A549 (cell line): ENCODE measurements at regions not wholly inside any gene's neighbourhood (a gene's known extent, or its start where the extent isn't known, plus 50 kb on each side); places are given as distances from the start of the nearest gene placed in this dataset.

Experiments
- ATAC-seq, 2 experiments: fragments of 200-7000 bp in 1 of 2; fragments of >200 bp in 1 of 2; cut with Nextera tagmentation in 1 of 2; cut with Tn5 transposase in 1 of 2; 3 replicates each; pipeline versions ENCODE4 v1.8.0 to v1.9.1; 2018 to 2020; ENCODE audit warnings: mild to moderate bottlenecking in 1 of 2, moderate library complexity in 1 of 2
- CTCF ChIA-PET: fragments of 300-600 bp; sonication (Branson Sonifier 250); formaldehyde crosslinking; extraction: SDS; loops from one replicate; lab custom pipeline; 2021; ENCODE audit warnings: antibody characterized with exemption, inconsistent platforms; lab: Yijun Ruan, JAX
- POLR2A ChIA-PET: fragments of 350-600 bp; formaldehyde crosslinking; extraction: SDS; loops from one replicate; lab custom pipeline; 2021; ENCODE audit warnings: antibody characterized with exemption, inconsistent platforms; lab: Yijun Ruan, JAX
- DNase-seq, 2 experiments: peaks; one replicate each; pipeline versions ENCODE4 v3.0.0 to v3.0.0-alpha.2; 2011 to 2016; ENCODE audit warnings: low read depth in 1 of 2, low spot score in 1 of 2
- FAIRE-seq: peaks from 2 replicates; lab custom pipeline; 2011; peaks lifted over from hg19 to GRCh38; lab: Jason Lieb, UNC
- H3K27ac ChIP-seq, 2 experiments: fragments of >200 bp; sonication (Bioruptor Twin); formaldehyde crosslinking; 3 replicates each; pipeline ENCODE4 v1.5.1; 2016 to 2017
- H3K4me1 ChIP-seq: fragments of >200 bp; sonication (Bioruptor Twin); formaldehyde crosslinking; 3 replicates; pipeline ENCODE4 v1.6.1; 2016
- H3K4me2 ChIP-seq: fragments of >200 bp; sonication (Bioruptor Twin); formaldehyde crosslinking; 3 replicates; pipeline ENCODE4 v1.6.1; 2016
- H3K4me3 ChIP-seq: fragments of >200 bp; sonication (Bioruptor Twin); formaldehyde crosslinking; 3 replicates; pipeline ENCODE4 v1.5.1; 2016
- H3K9me3 ChIP-seq: fragments of >200 bp; sonication (Bioruptor Twin); formaldehyde crosslinking; 3 replicates; pipeline ENCODE4 v1.6.1; 2016
- BCL3 ChIP-seq: fragments of >200 bp; sonication (Bioruptor Twin); formaldehyde crosslinking; IDR thresholded peaks from 3 replicates; pipeline ENCODE4 v1.6.1; 2016
- CBX2 ChIP-seq: fragments of 200-600 bp; sonication (generic); IDR thresholded peaks from 2 replicates; pipeline ENCODE4 v1.6.1; 2016; ENCODE audit warnings: low read depth, mild to moderate bottlenecking, borderline replicate concordance
- CHD2 ChIP-seq: fragments of 150-350 bp; IDR thresholded peaks from 2 replicates; pipeline ENCODE4 v1.6.1; 2014; ENCODE audit warnings: low read length; ENCODE audit not compliant: partially characterized antibody
- EHF ChIP-seq: fragments of 250-450 bp; sonication (Bioruptor Pico); IDR thresholded peaks from 2 replicates; pipeline ENCODE4 v1.5.0; 2020; ENCODE audit warnings: mild to moderate bottlenecking
- EHMT2 ChIP-seq: fragments of 200-600 bp; sonication (generic); IDR thresholded peaks from 2 replicates; pipeline ENCODE4 v1.6.1; 2016; ENCODE audit warnings: antibody characterized with exemption, low read depth, mild to moderate bottlenecking, moderate library complexity
- ESRRA ChIP-seq: fragments of 150-350 bp; IDR thresholded peaks from 2 replicates; pipeline ENCODE4 v1.6.1; 2014; ENCODE audit warnings: mild to moderate bottlenecking, low read length, borderline replicate concordance
- FOSB ChIP-seq: fragments of 250-450 bp; sonication (Bioruptor Pico); IDR thresholded peaks from 2 replicates; pipeline ENCODE4 v1.5.0; 2020; ENCODE audit warnings: mild to moderate bottlenecking, moderate library complexity
- FOSL2 ChIP-seq, 2 experiments: fragments of 450-650 bp in 1 of 2; fragments of >200 bp in 1 of 2; sonication (Bioruptor Twin) in 1 of 2; formaldehyde crosslinking; IDR thresholded peaks; 2 replicates each; pipeline versions ENCODE4 v1.5.0 to v1.6.1; 2016 to 2020; ENCODE audit warnings: mild to moderate bottlenecking in 1 of 2, moderate library complexity in 1 of 2
- GATA3 ChIP-seq: IDR thresholded peaks from 2 replicates; pipeline ENCODE4 v1.6.1; 2012; ENCODE audit warnings: borderline replicate concordance
- HOXB13 ChIP-seq: fragments of 250-450 bp; sonication (Bioruptor Pico); IDR thresholded peaks from 2 replicates; pipeline ENCODE4 v1.5.0; 2020; ENCODE audit warnings: low read depth, mild to moderate bottlenecking, moderate library complexity
- HOXB5 ChIP-seq: fragments of 250-450 bp; sonication (Bioruptor Pico); IDR thresholded peaks from 2 replicates; pipeline ENCODE4 v1.5.0; 2020; ENCODE audit warnings: mild to moderate bottlenecking, moderate library complexity
- KDM5A ChIP-seq: fragments of 200-600 bp; sonication (generic); IDR thresholded peaks from 2 replicates; pipeline ENCODE4 v1.6.1; 2016; ENCODE audit warnings: antibody characterized with exemption, mild to moderate bottlenecking
- POLR2AphosphoS2 ChIP-seq: conservative IDR thresholded peaks from 2 replicates; pipeline ENCODE4 v1.6.1; 2012; ENCODE audit warnings: low read length, improper control_type of control experiment, inconsistent platforms
- RFX5 ChIP-seq: fragments of 450-650 bp; IDR thresholded peaks from 2 replicates; pipeline ENCODE4 v1.7.1; 2014; ENCODE audit warnings: antibody characterized with exemption, mild to moderate bottlenecking, moderate library complexity
- TFCP2L1 ChIP-seq: fragments of 250-450 bp; sonication (Bioruptor Pico); IDR thresholded peaks from 2 replicates; pipeline ENCODE4 v1.5.0; 2021; ENCODE audit warnings: mild to moderate bottlenecking
- ZC3H11A ChIP-seq: fragments of 450-650 bp; IDR thresholded peaks from 2 replicates; pipeline ENCODE4 v1.6.1; 2014; ENCODE audit warnings: antibody characterized with exemption, mild to moderate bottlenecking
- ZFP36 ChIP-seq: fragments of 450-650 bp; IDR thresholded peaks from 2 replicates; pipeline ENCODE4 v1.6.1; 2014; ENCODE audit warnings: borderline replicate concordance; ENCODE audit not compliant: partially characterized antibody
- WGBS: methylation state at CpG from one replicate; pipeline ENCODE4 v1.1.6; 2017; ENCODE audit errors: missing lambda C conversion rate; 5-methylcytosine and 5-hydroxymethylcytosine counted together
- TF ChIP-seq, protein P1 (sequence below): fragments of 450-650 bp; IDR thresholded peaks from 2 replicates; pipeline ENCODE4 v1.6.1; 2014; ENCODE audit warnings: antibody characterized with exemption
- TF ChIP-seq, protein P2 (sequence below): IDR thresholded peaks from 2 replicates; pipeline ENCODE4 v1.6.1; 2012; ENCODE audit warnings: low read depth, borderline replicate concordance

DNA sequence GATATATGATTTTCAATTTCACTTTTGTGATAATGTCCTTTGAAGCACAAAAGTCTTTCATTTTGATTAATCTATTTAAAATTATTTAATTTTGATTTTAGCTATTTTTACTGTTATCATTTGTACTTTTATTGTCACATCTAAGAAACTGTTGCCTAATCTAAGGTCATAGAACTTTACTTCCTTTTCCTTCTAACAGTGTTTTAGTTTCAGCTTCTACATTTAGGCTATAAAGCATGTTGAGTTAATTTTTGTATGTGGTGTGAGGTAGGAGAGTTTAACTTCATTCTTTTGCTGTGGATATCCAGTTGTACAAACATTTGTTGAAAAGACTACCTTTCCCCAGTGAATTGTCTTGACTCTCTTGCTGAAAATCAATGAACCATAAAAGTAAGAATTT, 204.5 kb downstream of the TM2D1 start:
- FAIRE-seq (no peak), ATAC-seq (no peak), DNase-seq (no peak)
- Histone ChIP-seq H3K4me3 (no peak overlapping the region), H3K9me3 (no peaks in the 10 kb centered on the region), H3K4me1 (peaks cover 12% of the 10 kb centered on the region; the same call in 1 of the 3 replicates), H3K27ac (no peak overlapping the region), H3K4me2 (no peak overlapping the region)
- CTCF ChIA-PET, result no interaction called here
- TF ChIP-seq GATA3 (no peak), HOXB13 (CRISPR knock-in tag) (no peak), FOSL2 (IDR thresholded peaks at IDR 0.05) (no peak), FOSL2 (CRISPR knock-in tag; IDR thresholded peaks at IDR 0.05) (no peak), BCL3 (no peak), ESRRA (no peak), KDM5A (no peak)
- POLR2A ChIA-PET, result no interaction called here

DNA sequence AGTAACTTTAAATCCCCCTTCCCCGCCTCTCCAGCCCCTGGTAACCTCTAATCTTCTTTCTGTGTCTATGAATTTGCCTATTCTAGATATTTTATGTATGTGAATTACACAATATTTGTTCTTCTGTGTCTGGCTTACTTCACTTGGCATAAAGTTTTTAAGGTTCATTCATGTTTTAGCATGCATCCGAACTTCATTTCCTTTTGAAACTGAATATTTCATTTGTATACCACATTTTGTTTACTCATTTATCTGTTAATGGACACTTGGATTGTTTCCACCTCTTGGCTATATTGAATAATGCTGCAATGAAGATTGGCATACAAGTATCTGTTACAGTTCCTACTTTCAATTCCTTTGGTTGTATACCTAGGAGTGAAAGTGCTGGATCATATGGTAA, 205.3 kb downstream of the TM2D1 start:
- H3K27ac ChIP-seq, result no peak overlapping the region
- ChIA-PET POLR2A (no interaction called here), CTCF (no interaction called here)
- no peak overlapping the region for H3K4me2 ChIP-seq
- no peak for DNase-seq
- TF ChIP-seq RFX5 (no peak), CHD2 (no peak), CBX2 (no peak)
- no peak for FAIRE-seq
- H3K9me3 ChIP-seq, result no peaks in the 10 kb centered on the region
- H3K4me1 ChIP-seq, result peaks cover 8% of the 10 kb centered on the region; the same call in 1 of the 3 replicates
- 65% methylated on average over 2 of the region's 2 CpGs for WGBS
- H3K4me3 ChIP-seq, result no peak overlapping the region
- ATAC-seq, result no peak

- ATAC-seq (no peak), DNase-seq (no peak), FAIRE-seq (no peak)
- POLR2A ChIA-PET, result no interaction called here
- Histone ChIP-seq H3K27ac (no peak overlapping the region), H3K9me3 (no peaks in the 10 kb centered on the region), H3K4me3 (no peak overlapping the region), H3K4me1 (peaks cover under 1% of the 10 kb centered on the region; the same call in 1 of the 3 replicates), H3K4me2 (no peak overlapping the region)
- CTCF ChIA-PET, result interaction anchor here (1.0 kb wide), 1 partner anchor 333 kb away, joined by 3 read pairs; no protein-coding TSS in a partner anchor
- 85% methylated on average over 1 of the region's 1 CpG for WGBS
- TF ChIP-seq, protein P1, sequence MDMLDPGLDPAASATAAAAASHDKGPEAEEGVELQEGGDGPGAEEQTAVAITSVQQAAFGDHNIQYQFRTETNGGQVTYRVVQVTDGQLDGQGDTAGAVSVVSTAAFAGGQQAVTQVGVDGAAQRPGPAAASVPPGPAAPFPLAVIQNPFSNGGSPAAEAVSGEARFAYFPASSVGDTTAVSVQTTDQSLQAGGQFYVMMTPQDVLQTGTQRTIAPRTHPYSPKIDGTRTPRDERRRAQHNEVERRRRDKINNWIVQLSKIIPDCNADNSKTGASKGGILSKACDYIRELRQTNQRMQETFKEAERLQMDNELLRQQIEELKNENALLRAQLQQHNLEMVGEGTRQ, result no peak
- TF ChIP-seq ZFP36, result no peak
- TF ChIP-seq TFCP2L1 (CRISPR knock-in tag), result no peak
- no peak for TF ChIP-seq EHMT2
- no peak for TF ChIP-seq ZC3H11A
- TF ChIP-seq RFX5, result no peak
- TF ChIP-seq EHF, result no peak
- TF ChIP-seq HOXB5 (CRISPR knock-in tag), result no peak
- no peak for TF ChIP-seq FOSB (CRISPR knock-in tag)
- TF ChIP-seq, protein P2, sequence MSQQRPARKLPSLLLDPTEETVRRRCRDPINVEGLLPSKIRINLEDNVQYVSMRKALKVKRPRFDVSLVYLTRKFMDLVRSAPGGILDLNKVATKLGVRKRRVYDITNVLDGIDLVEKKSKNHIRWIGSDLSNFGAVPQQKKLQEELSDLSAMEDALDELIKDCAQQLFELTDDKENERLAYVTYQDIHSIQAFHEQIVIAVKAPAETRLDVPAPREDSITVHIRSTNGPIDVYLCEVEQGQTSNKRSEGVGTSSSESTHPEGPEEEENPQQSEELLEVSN, result no peak
- TF ChIP-seq POLR2AphosphoS2, result no peak
These were observed 206.1 kb downstream of the TM2D1 start for GRCh38 chr1:61518670-61519400.
